BLaER1 (cell line): ENCODE measurements at regions not wholly inside any gene's neighbourhood (a gene's known extent, or its start where the extent isn't known, plus 50 kb on each side); places are given as distances from the start of the nearest gene placed in this dataset.
A peak's percentile ranks its signal among the peaks of the same experiment; 100 is the strongest.

Source experiments
- H3K27ac ChIP-seq: shearing (Covaris generic); formaldehyde crosslinking; 2 replicates; pipeline ENCODE4 v1.8.1; 2022
- H3K27me3 ChIP-seq: shearing (Covaris generic); formaldehyde crosslinking; 2 replicates; pipeline ENCODE4 v1.8.1; 2022
- H3K36me3 ChIP-seq: shearing (Covaris generic); formaldehyde crosslinking; 2 replicates; pipeline ENCODE4 v1.8.1; 2022
- H3K4me1 ChIP-seq: shearing (Covaris generic); formaldehyde crosslinking; 2 replicates; pipeline ENCODE4 v1.8.1; 2022
- H3K4me2 ChIP-seq: shearing (Covaris generic); formaldehyde crosslinking; 2 replicates; pipeline ENCODE4 v1.8.1; 2022
- H3K4me3 ChIP-seq: shearing (Covaris generic); formaldehyde crosslinking; 2 replicates; pipeline ENCODE4 v1.8.1; 2022
- H3K9ac ChIP-seq: shearing (Covaris generic); formaldehyde crosslinking; 2 replicates; pipeline ENCODE4 v1.8.1; 2022
- H3K9me3 ChIP-seq: shearing (Covaris generic); formaldehyde crosslinking; 2 replicates; pipeline ENCODE4 v1.8.1; 2022
- H4K20me1 ChIP-seq: shearing (Covaris generic); formaldehyde crosslinking; 2 replicates; pipeline ENCODE4 v1.8.1; 2022
- Cebpa-rat ChIP-seq: shearing (Covaris generic); IDR thresholded peaks from 2 replicates; pipeline ENCODE4 v1.8.1; 2022

DNA sequence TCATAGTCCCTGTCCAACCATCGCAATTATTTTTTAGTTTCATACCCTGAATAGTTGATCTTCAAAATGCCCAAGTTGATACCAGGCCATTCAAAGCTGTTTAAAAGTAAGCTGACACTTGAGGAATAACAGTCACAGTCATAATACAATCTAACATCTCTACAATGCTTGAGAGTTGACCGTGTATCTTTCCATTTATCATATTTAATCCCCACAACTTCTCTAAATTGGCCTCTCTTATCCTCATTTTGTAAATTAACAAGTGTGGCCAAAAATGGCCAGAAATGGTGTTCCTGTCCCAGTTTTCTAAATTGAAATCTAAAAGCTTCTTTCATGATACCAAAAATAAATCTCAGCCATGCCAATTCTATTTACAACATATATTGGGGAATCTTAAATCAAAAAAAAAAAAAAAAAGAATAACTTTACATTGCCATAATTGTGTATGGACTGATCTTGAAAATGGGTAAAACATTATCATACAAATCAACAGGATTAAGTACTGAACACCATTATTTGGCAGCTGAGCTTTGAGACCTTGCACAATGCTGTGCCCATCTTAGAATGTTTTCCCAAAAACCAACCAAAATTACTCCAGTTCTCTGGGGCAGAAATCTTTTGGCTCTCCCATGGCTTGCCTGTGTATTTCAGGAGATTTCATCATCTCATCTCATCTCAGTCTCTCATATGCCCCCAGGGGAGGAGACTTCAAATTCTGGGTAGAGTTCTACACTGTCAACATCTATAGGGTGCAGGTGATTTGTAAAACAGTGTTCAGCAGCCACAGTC lies 448.7 kb upstream of the JARID2 start:
- H3K27me3 ChIP-seq: no peaks in the 10 kb centered on the region
- H3K9me3 ChIP-seq: peaks cover 10% of the 10 kb centered on the region
- no peak overlapping the region for H3K27ac ChIP-seq
- no peak overlapping the region for H3K4me2 ChIP-seq
- no peak for TF ChIP-seq Cebpa-rat
- H4K20me1 ChIP-seq: no peaks in the 10 kb centered on the region
- no peak overlapping the region for H3K9ac ChIP-seq
- H3K36me3 ChIP-seq: no peaks in the 10 kb centered on the region
- H3K4me1 ChIP-seq: peaks cover 6% of the 10 kb centered on the region
- H3K4me3 ChIP-seq: no peak overlapping the region

DNA sequence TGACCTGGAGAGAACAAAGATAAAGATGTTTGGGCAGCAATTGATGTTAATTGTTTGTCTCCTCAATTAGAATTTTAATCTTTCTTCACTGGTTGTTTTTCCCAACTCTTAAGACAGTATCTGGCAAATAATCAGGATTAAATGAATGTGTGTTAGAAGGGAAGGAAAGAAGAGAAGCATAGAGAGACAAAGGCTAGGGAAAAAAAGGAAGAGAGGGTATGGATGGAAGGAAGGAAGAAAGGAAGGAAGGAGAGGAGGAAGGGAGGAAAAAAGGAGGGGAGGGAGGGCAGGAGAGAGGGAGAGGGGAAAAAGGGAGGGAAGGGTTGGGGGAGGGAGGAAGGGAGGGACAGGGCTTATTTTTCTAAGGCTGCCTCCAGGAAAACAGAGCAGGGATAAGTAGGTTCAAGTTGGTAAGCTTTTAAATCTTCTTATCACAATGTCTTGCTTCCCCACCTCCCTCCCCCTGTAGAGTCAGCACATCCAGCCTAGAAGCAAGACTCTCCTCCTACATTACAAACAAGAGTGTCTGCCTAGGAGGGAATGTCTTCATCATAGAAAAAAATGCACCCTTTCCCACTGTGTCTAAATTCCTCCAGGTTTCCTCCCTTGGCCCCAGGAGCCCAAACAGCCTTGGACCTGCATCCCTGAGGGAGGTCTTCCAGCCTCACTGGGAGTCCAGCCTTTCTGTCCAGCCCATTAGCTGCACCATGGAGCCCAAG lies 447.8 kb upstream of the JARID2 start:
- H3K36me3 ChIP-seq: no peaks in the 10 kb centered on the region
- H3K27me3 ChIP-seq: no peaks in the 10 kb centered on the region
- no peak overlapping the region for H3K9ac ChIP-seq
- H4K20me1 ChIP-seq: no peaks in the 10 kb centered on the region
- no peak overlapping the region for H3K4me3 ChIP-seq
- H3K4me1 ChIP-seq: peaks cover 15% of the 10 kb centered on the region
- no peak overlapping the region for H3K4me2 ChIP-seq
- TF ChIP-seq Cebpa-rat: no peak
- no peak overlapping the region for H3K27ac ChIP-seq
- H3K9me3 ChIP-seq: peaks cover 10% of the 10 kb centered on the region

DNA sequence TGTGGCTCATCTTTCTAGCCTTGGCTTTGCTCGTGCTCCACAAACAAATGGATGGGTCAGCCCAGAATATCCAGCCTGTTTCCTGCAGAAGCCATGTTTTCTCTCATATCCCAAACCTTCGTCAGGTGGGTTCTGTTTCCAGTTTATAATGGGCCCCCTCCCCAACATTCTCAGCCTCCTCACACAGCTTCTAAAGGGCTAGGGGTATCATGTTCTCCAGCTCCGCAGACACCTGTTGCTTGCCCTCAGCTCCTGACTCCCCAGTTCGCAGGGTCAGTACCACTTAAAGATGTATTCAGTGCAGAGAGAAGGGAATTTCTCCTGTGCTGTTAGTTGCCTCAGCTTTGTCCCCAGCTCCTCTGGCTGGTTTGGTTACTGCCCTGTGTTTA lies 447.3 kb upstream of the JARID2 start:
- no peak overlapping the region for H3K9ac ChIP-seq
- peaks cover 20% of the 10 kb centered on the region for H3K4me1 ChIP-seq
- no peaks in the 10 kb centered on the region for H3K36me3 ChIP-seq
- no peaks in the 10 kb centered on the region for H3K27me3 ChIP-seq
- no peak for TF ChIP-seq Cebpa-rat
- H3K4me2 ChIP-seq: no peak overlapping the region
- peaks cover 10% of the 10 kb centered on the region for H3K9me3 ChIP-seq
- H4K20me1 ChIP-seq: no peaks in the 10 kb centered on the region
- H3K4me3 ChIP-seq: no peak overlapping the region
- H3K27ac ChIP-seq: no peak overlapping the region

DNA sequence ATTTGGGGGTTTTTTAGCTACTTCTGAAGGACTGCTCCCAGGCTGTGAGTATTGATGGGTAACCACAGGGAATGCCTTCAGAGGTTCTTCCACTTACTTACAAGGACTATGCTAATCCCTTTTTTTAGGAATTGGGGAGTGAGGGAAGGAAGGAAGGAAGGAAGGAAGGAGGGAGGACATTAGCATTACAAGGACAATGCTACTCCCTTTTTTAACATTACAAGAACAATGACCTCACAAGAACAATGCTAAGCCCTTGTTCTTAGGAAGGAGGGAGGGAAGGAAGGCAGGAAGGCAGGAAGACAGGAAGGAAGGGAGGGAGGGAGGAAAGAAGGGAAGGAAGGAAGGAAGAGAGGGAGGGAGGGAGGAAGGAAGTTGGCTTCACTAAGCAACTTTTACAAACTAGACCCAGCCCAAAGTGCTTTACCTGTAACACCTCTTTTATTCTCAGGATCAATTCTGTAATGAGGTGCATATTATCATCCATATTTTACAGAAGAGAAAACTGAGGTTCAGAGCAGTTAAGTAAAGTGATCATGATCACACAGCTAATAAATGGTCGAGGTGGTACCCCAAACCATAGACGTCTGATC lies 446.8 kb upstream of the JARID2 start:
- Histone ChIP-seq H3K4me2 (peak overlapping the region; percentile 21), H3K4me3 (no peak overlapping the region), H4K20me1 (no peaks in the 10 kb centered on the region), H3K27me3 (no peaks in the 10 kb centered on the region), H3K9ac (no peak overlapping the region), H3K36me3 (no peaks in the 10 kb centered on the region), H3K4me1 (peaks cover 25% of the 10 kb centered on the region), H3K27ac (no peak overlapping the region), H3K9me3 (peaks cover 10% of the 10 kb centered on the region)
- TF ChIP-seq Cebpa-rat: no peak

DNA sequence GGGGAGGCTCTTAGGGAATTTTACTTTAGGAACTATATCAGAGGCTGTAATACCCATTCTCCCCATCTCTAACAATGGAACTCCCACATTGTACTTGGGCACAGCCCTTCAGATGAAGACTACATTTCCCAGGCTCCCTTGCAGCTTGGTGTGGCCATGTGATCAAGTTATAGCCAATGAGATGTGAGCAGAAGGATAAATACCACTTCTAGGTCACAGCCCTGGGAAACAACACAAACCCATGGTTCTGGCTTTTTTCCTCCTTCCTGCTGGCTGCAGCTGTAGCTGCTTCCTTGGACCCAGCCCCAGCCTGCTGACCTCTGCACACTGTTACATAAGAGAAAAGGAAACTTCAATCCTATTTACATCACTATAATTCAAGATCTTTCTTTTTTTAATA lies 445.9 kb upstream of the JARID2 start:
- Histone ChIP-seq H3K4me1 (peaks cover 32% of the 10 kb centered on the region), H4K20me1 (no peaks in the 10 kb centered on the region), H3K9me3 (peaks cover 15% of the 10 kb centered on the region), H3K27me3 (no peaks in the 10 kb centered on the region), H3K27ac (no peak overlapping the region), H3K4me3 (no peak overlapping the region), H3K9ac (no peak overlapping the region), H3K36me3 (no peaks in the 10 kb centered on the region), H3K4me2 (no peak overlapping the region)
- TF ChIP-seq Cebpa-rat: no peak

DNA sequence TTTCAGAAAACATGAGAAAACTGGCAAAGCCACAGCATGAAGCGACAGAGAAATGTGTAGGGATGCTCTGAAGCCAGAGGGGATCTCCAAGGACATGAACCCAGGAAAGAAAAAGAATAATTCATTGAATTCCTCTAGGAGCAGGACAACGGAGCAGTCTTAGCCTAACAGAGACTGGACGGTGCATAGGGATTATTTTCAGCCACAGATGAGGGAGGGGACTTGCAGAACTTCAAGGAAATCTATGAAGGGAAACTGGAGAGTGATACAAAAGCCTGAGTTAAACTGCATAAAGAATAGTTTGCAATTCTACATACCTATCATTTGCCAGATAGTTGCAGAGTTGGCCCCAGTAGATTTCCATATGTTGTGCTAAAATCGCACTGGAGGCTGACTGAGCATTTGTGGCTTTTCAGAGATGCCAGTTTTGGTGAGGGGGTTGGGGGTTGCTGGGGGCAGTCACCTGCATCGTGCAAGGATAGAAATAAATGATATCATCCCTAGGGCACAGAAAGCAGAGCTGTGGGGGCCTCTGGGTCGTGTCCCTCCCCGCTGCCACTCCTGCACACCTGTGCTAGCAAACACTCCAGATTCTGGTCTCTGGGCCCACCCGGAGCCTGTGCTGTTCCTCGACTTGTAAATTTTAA lies 443.2 kb upstream of the JARID2 start:
- H3K36me3 ChIP-seq: no peaks in the 10 kb centered on the region
- H3K27ac ChIP-seq: no peak overlapping the region
- H3K9ac ChIP-seq: no peak overlapping the region
- H3K4me2 ChIP-seq: peak overlapping the region; percentile 59
- H3K4me1 ChIP-seq: peaks cover 32% of the 10 kb centered on the region
- H3K27me3 ChIP-seq: no peaks in the 10 kb centered on the region
- TF ChIP-seq Cebpa-rat: no peak
- H3K4me3 ChIP-seq: no peak overlapping the region
- H3K9me3 ChIP-seq: peaks cover 27% of the 10 kb centered on the region
- no peaks in the 10 kb centered on the region for H4K20me1 ChIP-seq

DNA sequence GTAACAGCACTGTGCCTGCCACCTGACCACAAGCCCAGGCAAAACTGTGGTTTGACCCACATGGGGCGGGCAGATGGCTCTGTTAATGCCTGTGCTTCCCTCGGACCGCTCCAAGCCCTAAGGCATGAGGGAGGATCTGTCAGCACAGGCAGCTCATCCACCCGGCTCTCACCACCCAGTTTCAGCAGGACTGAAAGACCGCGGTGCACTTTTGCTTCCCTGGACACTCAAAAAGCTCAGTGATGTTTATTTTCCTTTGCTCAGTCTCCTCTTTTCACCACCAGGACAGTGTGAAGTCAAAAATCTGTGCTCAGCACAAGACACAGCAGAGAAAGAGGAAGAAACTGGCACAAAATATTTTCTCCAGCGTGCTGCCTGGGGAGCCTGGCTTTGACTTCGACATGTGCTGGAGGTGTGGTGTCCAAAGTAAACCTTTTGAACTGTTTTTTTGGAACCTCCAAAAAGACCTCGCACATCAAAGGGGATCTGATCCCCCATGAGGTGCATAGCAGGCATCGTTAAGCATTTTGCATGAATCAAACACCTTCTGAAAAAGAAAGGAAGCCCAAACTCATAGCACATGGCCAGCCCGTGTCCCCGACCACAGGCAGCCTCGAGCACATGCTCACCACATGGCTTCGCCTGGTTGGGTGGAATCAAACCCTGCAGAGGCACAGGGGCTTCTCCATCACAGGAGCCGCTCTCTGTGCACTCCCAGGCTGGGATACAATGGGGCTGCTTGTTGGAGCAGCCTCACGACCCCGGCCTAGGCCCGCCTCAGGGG lies 441.7 kb upstream of the JARID2 start:
- no peak for TF ChIP-seq Cebpa-rat
- Histone ChIP-seq H3K4me1 (peaks cover 28% of the 10 kb centered on the region), H3K9me3 (peaks cover 39% of the 10 kb centered on the region), H3K27me3 (no peaks in the 10 kb centered on the region), H4K20me1 (no peaks in the 10 kb centered on the region), H3K9ac (no peak overlapping the region), H3K27ac (no peak overlapping the region), H3K4me3 (no peak overlapping the region), H3K36me3 (no peaks in the 10 kb centered on the region), H3K4me2 (peak overlapping the region; percentile 59)

DNA sequence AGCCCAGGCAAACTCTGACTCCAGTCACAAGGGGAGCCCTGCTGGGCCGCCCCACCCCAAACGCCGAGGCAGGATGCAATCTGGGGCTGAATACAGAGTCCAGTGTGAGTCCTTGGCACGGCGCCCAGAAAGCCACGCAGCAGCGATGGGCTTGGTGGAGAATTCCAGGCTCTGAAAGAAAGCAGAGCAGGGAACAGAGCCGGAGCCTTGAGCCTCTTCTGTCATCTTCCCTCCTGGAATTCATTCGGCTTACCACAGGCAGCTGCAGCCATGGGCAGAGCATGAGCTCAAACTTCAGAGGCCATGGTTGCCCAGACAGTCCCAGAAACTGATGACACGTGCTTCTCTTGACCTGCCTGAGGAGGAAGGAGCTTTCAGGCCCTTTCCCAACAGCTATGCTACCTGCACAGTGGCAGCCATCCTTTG lies 441.1 kb upstream of the JARID2 start:
- TF ChIP-seq Cebpa-rat: no peak
- H3K9ac ChIP-seq: no peak overlapping the region
- H4K20me1 ChIP-seq: no peaks in the 10 kb centered on the region
- no peak overlapping the region for H3K27ac ChIP-seq
- no peak overlapping the region for H3K4me3 ChIP-seq
- no peaks in the 10 kb centered on the region for H3K36me3 ChIP-seq
- peaks cover 36% of the 10 kb centered on the region for H3K9me3 ChIP-seq
- no peaks in the 10 kb centered on the region for H3K27me3 ChIP-seq
- 0 out of 2 replicates have a peak overlapping the region, but pooled peaks have one; percentile 59 for H3K4me2 ChIP-seq
- H3K4me1 ChIP-seq: peaks cover 27% of the 10 kb centered on the region

DNA sequence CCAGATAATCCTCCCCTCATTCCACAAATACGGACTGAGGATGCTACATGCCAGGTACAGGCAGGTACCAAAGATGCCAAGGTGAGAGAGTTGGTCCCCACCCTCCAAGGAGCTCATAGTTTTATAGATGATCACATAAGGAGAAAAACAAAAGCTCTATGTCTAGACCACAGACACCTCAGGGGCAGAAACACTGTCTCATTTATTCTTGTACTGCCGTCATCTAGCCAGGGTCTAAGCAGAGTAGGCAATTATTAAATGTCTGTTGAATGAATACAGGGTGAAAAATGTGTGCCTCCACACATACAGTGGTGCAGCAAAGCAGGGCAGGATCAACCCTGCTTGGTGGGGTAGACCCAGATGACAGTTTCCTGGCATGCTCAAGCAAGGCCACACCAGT lies 439.8 kb upstream of the JARID2 start:
- Histone ChIP-seq H3K27ac (no peak overlapping the region), H3K9me3 (peaks cover 33% of the 10 kb centered on the region), H3K4me1 (peaks cover 27% of the 10 kb centered on the region), H3K27me3 (no peaks in the 10 kb centered on the region), H3K36me3 (no peaks in the 10 kb centered on the region), H3K4me2 (no peak overlapping the region), H3K4me3 (no peak overlapping the region), H4K20me1 (no peaks in the 10 kb centered on the region), H3K9ac (no peak overlapping the region)
- TF ChIP-seq Cebpa-rat: no peak
